Spleen (tissue), 11 donors: ENCODE measurements at regions not wholly inside any gene's neighbourhood (a gene's known extent, or its start where the extent isn't known, plus 50 kb on each side); places are given as distances from the start of the nearest gene placed in this dataset.

Experiments used
- DNase-seq: peaks from one replicate; pipeline ENCODE4 v3.0.0-alpha.2; 2020
- H3K27ac ChIP-seq, 8 donors: fragments of 200-600 bp; sonication (generic) in 7 of 8; 1 replicate in 4 of 8; 2 replicates in 4 of 8; pipeline versions ENCODE4 v1.5.0 to v1.8.0; 2016 to 2021; ENCODE audit warnings: inconsistent platforms in 4 of 8, mild to moderate bottlenecking in 4 of 8, moderate library complexity in 1 of 8
- H3K27me3 ChIP-seq, 7 donors: fragments of 200-600 bp; sonication (generic) in 6 of 7; replicated peaks in 1 of 7; 1 replicate in 4 of 7; 2 replicates in 3 of 7; pipeline versions ENCODE4 v1.5.0 to v1.8.0; 2016 to 2021; ENCODE audit warnings: inconsistent platforms in 3 of 7, mild to moderate bottlenecking in 1 of 7
- H3K36me3 ChIP-seq, 6 donors: fragments of 200-600 bp; sonication (generic) in 5 of 6; 1 replicate in 4 of 6; 2 replicates in 2 of 6; pipeline versions ENCODE4 v1.5.0 to v1.8.0; 2016 to 2021; ENCODE audit warnings: inconsistent platforms in 2 of 6
- H3K4me1 ChIP-seq, 6 donors: fragments of 200-600 bp; sonication (generic) in 5 of 6; 1 replicate in 3 of 6; 2 replicates in 3 of 6; pipeline versions ENCODE4 v1.5.0 to v1.8.0; 2016 to 2021; ENCODE audit warnings: inconsistent platforms in 3 of 6
- H3K4me3 ChIP-seq, 8 donors: fragments of 200-600 bp; sonication (generic) in 7 of 8; 1 replicate in 4 of 8; 2 replicates in 4 of 8; pipeline versions ENCODE4 v1.5.0 to v1.8.0; 2016 to 2021; ENCODE audit warnings: inconsistent platforms in 4 of 8, mild to moderate bottlenecking in 4 of 8, moderate library complexity in 2 of 8
- H3K9me3 ChIP-seq, 8 donors: fragments of 200-600 bp; sonication (generic) in 7 of 8; 1 replicate in 4 of 8; 2 replicates in 4 of 8; pipeline versions ENCODE4 v1.5.0 to v1.8.0; 2016 to 2021; ENCODE audit warnings: inconsistent platforms in 4 of 8
- POLR2A ChIP-seq, 3 donors: fragments of 450-650 bp; IDR thresholded peaks; one replicate each; pipeline ENCODE4 v1.5.1; 2017; ENCODE audit warnings: antibody characterized with exemption in 3 of 3, mild to moderate bottlenecking in 1 of 3
- POLR2AphosphoS5 ChIP-seq, 3 donors: sonication (generic); formaldehyde crosslinking; IDR thresholded peaks; one replicate each; pipeline ENCODE4 v1.5.1; 2017; ENCODE audit warnings: antibody characterized with exemption in 3 of 3
- WGBS, 5 donors: extraction: QIAGEN DNeasy Blood & Tissue Kit in 3 of 5; methylation state at CpG; one replicate each; pipeline versions ENCODE4 v1.1.5 to v1.1.7; 2013 to 2018; 5-methylcytosine and 5-hydroxymethylcytosine counted together
- intact Hi-C: fragments of 100-400 bp; cut with DNase I; formaldehyde crosslinking; loops from one replicate; pipeline ENCODE4 v1.15.0; 2023; ENCODE audit warnings: low total_unique reads
- TF ChIP-seq, protein P1 (sequence below), 11 experiments: fragments of 200-600 bp in 7 of 11; fragments of 450-650 bp in 4 of 11; sonication (generic) in 4 of 11; IDR thresholded peaks in 8 of 11; conservative IDR thresholded peaks in 3 of 11; 1 replicate in 7 of 11; 2 replicates in 4 of 11; pipeline versions ENCODE4 v1.4.0 to v1.8.0; 2016 to 2021; ENCODE audit warnings: antibody characterized with exemption in 11 of 11, inconsistent platforms in 4 of 11, mild to moderate bottlenecking in 1 of 11
- donor health status: healthy with polysubstance abuse.
- donor health status: DM: no; HTN: no; CAD: no; lungs with moderate emphysema.
- donor health status: DM: no; HTN: no; CAD: no.
- donor health status: Bipolar disorder and iron deficiency.
- donor health status: healthy.
- donor health status: DM: no; HTN: no; CAD: no.
- donor health status: DM: yes; HTN: yes; CAD: no.

GRCh38 chr10:61847640-61848039 lies 53.9 kb upstream of the ARID5B start:
- Histone ChIP-seq H3K27me3 (no peaks in the 10 kb centered on the region), H3K4me1 (peaks cover 0 to 4% (median 0%) of the 10 kb centered on the region in 6 donors), H3K27ac (no peak overlapping the region), H3K4me3 (no peak overlapping the region), H3K36me3 (no peaks in the 10 kb centered on the region), H3K9me3 (no peaks in the 10 kb centered on the region)
- no peak for TF ChIP-seq POLR2A (IDR thresholded peaks at IDR 0.05)
- TF ChIP-seq, protein P1, sequence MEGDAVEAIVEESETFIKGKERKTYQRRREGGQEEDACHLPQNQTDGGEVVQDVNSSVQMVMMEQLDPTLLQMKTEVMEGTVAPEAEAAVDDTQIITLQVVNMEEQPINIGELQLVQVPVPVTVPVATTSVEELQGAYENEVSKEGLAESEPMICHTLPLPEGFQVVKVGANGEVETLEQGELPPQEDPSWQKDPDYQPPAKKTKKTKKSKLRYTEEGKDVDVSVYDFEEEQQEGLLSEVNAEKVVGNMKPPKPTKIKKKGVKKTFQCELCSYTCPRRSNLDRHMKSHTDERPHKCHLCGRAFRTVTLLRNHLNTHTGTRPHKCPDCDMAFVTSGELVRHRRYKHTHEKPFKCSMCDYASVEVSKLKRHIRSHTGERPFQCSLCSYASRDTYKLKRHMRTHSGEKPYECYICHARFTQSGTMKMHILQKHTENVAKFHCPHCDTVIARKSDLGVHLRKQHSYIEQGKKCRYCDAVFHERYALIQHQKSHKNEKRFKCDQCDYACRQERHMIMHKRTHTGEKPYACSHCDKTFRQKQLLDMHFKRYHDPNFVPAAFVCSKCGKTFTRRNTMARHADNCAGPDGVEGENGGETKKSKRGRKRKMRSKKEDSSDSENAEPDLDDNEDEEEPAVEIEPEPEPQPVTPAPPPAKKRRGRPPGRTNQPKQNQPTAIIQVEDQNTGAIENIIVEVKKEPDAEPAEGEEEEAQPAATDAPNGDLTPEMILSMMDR (IDR thresholded peaks at IDR 0.05 in 8 of 11, conservative IDR thresholded peaks at IDR 0.05 in 3 of 11): no peak
- no peak for TF ChIP-seq POLR2AphosphoS5 (IDR thresholded peaks at IDR 0.05)
- DNase-seq: no peak
- intact Hi-C loops: no loop called here
- 86 to 98% (median 90%) methylated on average over 2 of the region's 2 CpGs for whole genome bisulfite sequencing, 5 donors

DNA sequence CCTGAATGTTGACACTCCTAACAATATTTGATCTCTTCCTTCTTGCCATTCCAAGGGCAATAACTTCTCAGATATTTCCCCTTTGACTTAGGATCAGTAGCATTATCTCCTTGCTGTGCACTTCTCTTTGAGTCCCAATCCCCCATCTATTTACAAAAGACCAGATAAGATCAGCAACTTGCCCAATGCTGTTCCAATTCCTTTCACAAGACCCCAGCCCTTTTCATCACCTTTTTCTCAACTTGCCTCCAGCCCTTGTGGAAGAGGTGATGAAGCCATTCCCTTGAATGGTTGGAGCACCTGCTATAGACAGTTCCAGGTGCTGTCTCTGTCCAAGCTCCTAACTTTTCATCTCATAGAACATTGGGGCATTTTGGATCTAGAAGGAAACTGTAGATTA lies 51.1 kb upstream of the ARID5B start:
- TF ChIP-seq POLR2AphosphoS5 (IDR thresholded peaks at IDR 0.05): no peak
- TF ChIP-seq POLR2A (IDR thresholded peaks at IDR 0.05): no peak
- TF ChIP-seq, protein P1 (IDR thresholded peaks at IDR 0.05 in 8 of 11, conservative IDR thresholded peaks at IDR 0.05 in 3 of 11): no peak
- no peaks in the 10 kb centered on the region for H3K9me3 ChIP-seq
- no peak overlapping the region for H3K27ac ChIP-seq
- no peaks in the 10 kb centered on the region for H3K4me1 ChIP-seq
- intact Hi-C loops: no loop called here
- H3K36me3 ChIP-seq: no peaks in the 10 kb centered on the region
- no peak overlapping the region for H3K4me3 ChIP-seq
- no peak for DNase-seq
- no peaks in the 10 kb centered on the region for H3K27me3 ChIP-seq
